ENCODE measurements at regions not wholly inside any gene's neighbourhood (a gene's known extent, or its start where the extent isn't known, plus 50 kb on each side); places are given as distances from the start of the nearest gene placed in this dataset.
"Not testable (repeated sequence)": the region's sequence is repeated elsewhere in the genome, so short reads cannot be mapped to it uniquely, and the experiment has no call there.

DNA sequence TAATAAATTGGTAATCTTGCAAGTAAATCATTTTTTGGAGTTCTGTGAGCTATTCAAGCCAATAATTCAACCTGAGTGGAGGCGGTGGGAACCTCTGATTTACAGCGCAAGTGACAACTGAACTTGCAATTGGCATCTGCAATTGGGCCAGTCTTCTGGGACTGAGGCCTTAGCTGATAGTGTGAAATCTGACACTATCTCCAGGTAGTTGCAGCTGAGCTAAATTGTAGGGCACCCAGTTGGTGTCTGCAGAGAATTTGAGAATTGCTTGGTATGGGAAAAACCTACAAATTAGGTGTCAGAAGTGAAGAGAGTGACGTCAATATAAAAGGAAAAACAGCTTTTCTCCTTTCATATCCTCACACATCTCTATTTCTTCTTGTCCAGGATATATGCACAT, 1633.6 kb upstream of the GOT2 start:
- H3K36me3 ChIP-seq (replicated peaks; ENCODE audit: insufficient read depth, low read length): no peaks in the 10 kb centered on the region
- no peak overlapping the region for H3K27ac ChIP-seq (ENCODE audit: low read length)
- no peaks in the 10 kb centered on the region for H3K79me2 ChIP-seq (ENCODE audit: low read length)
- no peaks in the 10 kb centered on the region for H3K4me1 ChIP-seq (ENCODE audit: low read length)
- H3K9ac ChIP-seq (ENCODE audit: low read length): no peak overlapping the region
- H3K9me3 ChIP-seq (replicated peaks; ENCODE audit: insufficient read depth, low read length): no peaks in the 10 kb centered on the region
- H3K9me2 ChIP-seq (replicated peaks; ENCODE audit: insufficient read depth, low read length): no peaks in the 10 kb centered on the region
- TF ChIP-seq EZH2phosphoT487 (IDR thresholded peaks at IDR 0.05; ENCODE audit: low read length) (no peak), EZH2 (optimal IDR thresholded peaks at IDR 0.05; ENCODE audit: low read depth, low read length) (no peak)
- TF ChIP-seq, protein P1, sequence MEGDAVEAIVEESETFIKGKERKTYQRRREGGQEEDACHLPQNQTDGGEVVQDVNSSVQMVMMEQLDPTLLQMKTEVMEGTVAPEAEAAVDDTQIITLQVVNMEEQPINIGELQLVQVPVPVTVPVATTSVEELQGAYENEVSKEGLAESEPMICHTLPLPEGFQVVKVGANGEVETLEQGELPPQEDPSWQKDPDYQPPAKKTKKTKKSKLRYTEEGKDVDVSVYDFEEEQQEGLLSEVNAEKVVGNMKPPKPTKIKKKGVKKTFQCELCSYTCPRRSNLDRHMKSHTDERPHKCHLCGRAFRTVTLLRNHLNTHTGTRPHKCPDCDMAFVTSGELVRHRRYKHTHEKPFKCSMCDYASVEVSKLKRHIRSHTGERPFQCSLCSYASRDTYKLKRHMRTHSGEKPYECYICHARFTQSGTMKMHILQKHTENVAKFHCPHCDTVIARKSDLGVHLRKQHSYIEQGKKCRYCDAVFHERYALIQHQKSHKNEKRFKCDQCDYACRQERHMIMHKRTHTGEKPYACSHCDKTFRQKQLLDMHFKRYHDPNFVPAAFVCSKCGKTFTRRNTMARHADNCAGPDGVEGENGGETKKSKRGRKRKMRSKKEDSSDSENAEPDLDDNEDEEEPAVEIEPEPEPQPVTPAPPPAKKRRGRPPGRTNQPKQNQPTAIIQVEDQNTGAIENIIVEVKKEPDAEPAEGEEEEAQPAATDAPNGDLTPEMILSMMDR (IDR thresholded peaks at IDR 0.05; ENCODE audit: low read length): no peak
- no peak overlapping the region for H2AFZ ChIP-seq (ENCODE audit: low read length)
- no peaks in the 10 kb centered on the region for H3F3A ChIP-seq (ENCODE audit: insufficient read depth, low read length)
- H4K20me1 ChIP-seq (ENCODE audit: insufficient read depth, low read length): no peaks in the 10 kb centered on the region
- H3K27me3 ChIP-seq (replicated peaks; ENCODE audit: insufficient read depth, low read length): no peaks in the 10 kb centered on the region
- H3K4me3 ChIP-seq (ENCODE audit: low read length): no peak overlapping the region
- no peak overlapping the region for H3K4me2 ChIP-seq (ENCODE audit: low read depth, low read length)
- DNase-seq: no peak

GRCh38 chr16:60363566-60363965, 1629.5 kb upstream of the GOT2 start:
- Histone ChIP-seq H2AFZ (ENCODE audit: low read length) (no peak overlapping the region), H3K79me2 (ENCODE audit: low read length) (no peaks in the 10 kb centered on the region), H4K20me1 (ENCODE audit: insufficient read depth, low read length) (no peaks in the 10 kb centered on the region), H3K27me3 (replicated peaks; ENCODE audit: insufficient read depth, low read length) (no peaks in the 10 kb centered on the region), H3K4me3 (ENCODE audit: low read length) (no peak overlapping the region), H3K9me3 (replicated peaks; ENCODE audit: insufficient read depth, low read length) (no peaks in the 10 kb centered on the region), H3K4me2 (ENCODE audit: low read depth, low read length) (no peak overlapping the region), H3K36me3 (replicated peaks; ENCODE audit: insufficient read depth, low read length) (no peaks in the 10 kb centered on the region), H3F3A (ENCODE audit: insufficient read depth, low read length) (no peaks in the 10 kb centered on the region), H3K9ac (ENCODE audit: low read length) (no peak overlapping the region), H3K9me2 (replicated peaks; ENCODE audit: insufficient read depth, low read length) (no peaks in the 10 kb centered on the region), H3K4me1 (ENCODE audit: low read length) (no peaks in the 10 kb centered on the region), H3K27ac (ENCODE audit: low read length) (no peak overlapping the region)
- TF ChIP-seq, protein P1 (IDR thresholded peaks at IDR 0.05; ENCODE audit: low read length): no peak
- TF ChIP-seq EZH2phosphoT487 (IDR thresholded peaks at IDR 0.05; ENCODE audit: low read length) (no peak), EZH2 (optimal IDR thresholded peaks at IDR 0.05; ENCODE audit: low read depth, low read length) (no peak)
- DNase-seq: no peak

DNA sequence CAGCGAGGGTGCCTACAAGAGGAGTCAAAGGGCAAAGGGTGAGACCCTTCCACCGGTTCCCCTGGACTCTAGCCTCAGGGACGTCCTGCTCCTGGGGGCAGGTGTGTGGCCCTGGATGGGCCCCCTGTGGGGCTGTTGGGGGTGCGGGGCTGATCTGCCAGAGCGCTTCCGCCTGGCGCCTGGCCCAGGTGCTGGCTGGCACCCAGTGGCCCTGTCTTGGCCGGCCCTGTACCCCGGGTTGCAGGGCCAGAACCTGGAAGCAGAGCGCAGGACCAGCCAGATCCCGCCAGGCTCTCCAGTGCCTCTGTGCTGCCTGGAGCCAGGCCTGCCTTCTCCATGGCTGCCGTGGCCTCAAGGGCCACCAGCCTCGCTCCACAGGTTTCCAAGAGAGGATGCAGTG, 1625.8 kb upstream of the GOT2 start:
- H3K4me2 ChIP-seq (ENCODE audit: low read depth, low read length); H4K20me1 ChIP-seq (ENCODE audit: insufficient read depth, low read length); H3K27ac ChIP-seq (ENCODE audit: low read length); DNase-seq; H3F3A ChIP-seq (ENCODE audit: insufficient read depth, low read length); H3K4me3 ChIP-seq (ENCODE audit: low read length); H3K79me2 ChIP-seq (ENCODE audit: low read length); H3K9ac ChIP-seq (ENCODE audit: low read length); H3K27me3 ChIP-seq (replicated peaks; ENCODE audit: insufficient read depth, low read length); H3K36me3 ChIP-seq (replicated peaks; ENCODE audit: insufficient read depth, low read length); H3K9me3 ChIP-seq (replicated peaks; ENCODE audit: insufficient read depth, low read length); H2AFZ ChIP-seq (ENCODE audit: low read length); H3K4me1 ChIP-seq (ENCODE audit: low read length); H3K9me2 ChIP-seq (replicated peaks; ENCODE audit: insufficient read depth, low read length): not testable (repeated sequence)

- not testable (repeated sequence) for H3K27me3 ChIP-seq (replicated peaks; ENCODE audit: insufficient read depth, low read length); H2AFZ ChIP-seq (ENCODE audit: low read length); H3K9ac ChIP-seq (ENCODE audit: low read length); H3K4me1 ChIP-seq (ENCODE audit: low read length); H3K79me2 ChIP-seq (ENCODE audit: low read length); H4K20me1 ChIP-seq (ENCODE audit: insufficient read depth, low read length); H3F3A ChIP-seq (ENCODE audit: insufficient read depth, low read length); H3K9me2 ChIP-seq (replicated peaks; ENCODE audit: insufficient read depth, low read length); H3K4me3 ChIP-seq (ENCODE audit: low read length); H3K9me3 ChIP-seq (replicated peaks; ENCODE audit: insufficient read depth, low read length); H3K4me2 ChIP-seq (ENCODE audit: low read depth, low read length); DNase-seq; H3K36me3 ChIP-seq (replicated peaks; ENCODE audit: insufficient read depth, low read length); H3K27ac ChIP-seq (ENCODE audit: low read length)
These were observed 1625.3 kb upstream of the GOT2 start for GRCh38 chr16:60359412-60359811.

- not testable (repeated sequence) for H3K4me1 ChIP-seq (ENCODE audit: low read length); H3K9me2 ChIP-seq (replicated peaks; ENCODE audit: insufficient read depth, low read length); H3K4me2 ChIP-seq (ENCODE audit: low read depth, low read length); DNase-seq; H3K9me3 ChIP-seq (replicated peaks; ENCODE audit: insufficient read depth, low read length); H3K9ac ChIP-seq (ENCODE audit: low read length); H3K27ac ChIP-seq (ENCODE audit: low read length); H3K79me2 ChIP-seq (ENCODE audit: low read length); H4K20me1 ChIP-seq (ENCODE audit: insufficient read depth, low read length); H3K27me3 ChIP-seq (replicated peaks; ENCODE audit: insufficient read depth, low read length); H3K4me3 ChIP-seq (ENCODE audit: low read length); H2AFZ ChIP-seq (ENCODE audit: low read length); H3K36me3 ChIP-seq (replicated peaks; ENCODE audit: insufficient read depth, low read length); H3F3A ChIP-seq (ENCODE audit: insufficient read depth, low read length)
These were observed 1623.9 kb upstream of the GOT2 start for GRCh38 chr16:60357876-60358522.
